ENCODE measurements at regions not wholly inside any gene's neighbourhood (a gene's known extent, or its start where the extent isn't known, plus 50 kb on each side); places are given as distances from the start of the nearest gene placed in this dataset.

- TF ChIP-seq CTCF (IDR thresholded peaks at IDR 0.05; ENCODE audit: poor library complexity) (no peak), EZH2phosphoT487 (IDR thresholded peaks at IDR 0.05; ENCODE audit: low read depth, severe bottlenecking, unreplicated experiment) (no peak), EZH2 (IDR thresholded peaks at IDR 0.05; ENCODE audit: borderline replicate concordance) (no peak)
These were observed 303.5 kb upstream of the KAZN start for GRCh38 chr1:14294860-14295536.

Measured in hepatocyte (in vitro differentiated cells).